GM23248 (cell line): ENCODE measurements at regions not wholly inside any gene's neighbourhood (a gene's known extent, or its start where the extent isn't known, plus 50 kb on each side); places are given as distances from the start of the nearest gene placed in this dataset.

Experiments used
- DNase-seq: peaks from one replicate; pipeline ENCODE4 v3.0.0-alpha.2; 2015
- H2AFZ ChIP-seq: fragments of 200-600 bp; sonication (generic); 2 replicates; pipeline ENCODE4 v1.6.1; 2016; ENCODE audit warnings: antibody characterized with exemption
- H3F3A ChIP-seq: fragments of 200-600 bp; sonication (generic); 2 replicates; pipeline ENCODE4 v1.6.1; 2016; ENCODE audit warnings: mild to moderate bottlenecking, antibody characterized with exemption, mixed run types; ENCODE audit not compliant: insufficient read depth
- H3K27ac ChIP-seq: fragments of 200-600 bp; sonication (generic); 2 replicates; pipeline ENCODE4 v1.5.1; 2016; ENCODE audit warnings: mild to moderate bottlenecking
- H3K27me3 ChIP-seq: fragments of 200-600 bp; sonication (generic); replicated peaks from 2 replicates; pipeline ENCODE4 v1.6.1; 2016; ENCODE audit warnings: mild to moderate bottlenecking; ENCODE audit not compliant: insufficient read depth
- H3K36me3 ChIP-seq: fragments of 200-600 bp; sonication (generic); 2 replicates; pipeline ENCODE4 v1.6.1; 2016; ENCODE audit warnings: low read depth, mild to moderate bottlenecking
- H3K4me1 ChIP-seq: fragments of 200-600 bp; sonication (generic); 2 replicates; pipeline ENCODE4 v1.6.1; 2016; ENCODE audit warnings: mild to moderate bottlenecking; ENCODE audit not compliant: insufficient read depth
- H3K4me2 ChIP-seq: fragments of 200-600 bp; sonication (generic); one replicate; pipeline ENCODE4 v1.6.1; 2016; ENCODE audit warnings: mild to moderate bottlenecking; ENCODE audit not compliant: unreplicated experiment
- H3K4me3 ChIP-seq: fragments of 200-600 bp; sonication (generic); 2 replicates; pipeline ENCODE4 v1.5.1; 2016; ENCODE audit warnings: mild to moderate bottlenecking
- H3K79me2 ChIP-seq: fragments of 200-600 bp; sonication (generic); 2 replicates; pipeline ENCODE4 v1.6.1; 2016; ENCODE audit warnings: mild to moderate bottlenecking; ENCODE audit not compliant: insufficient read depth
- H3K9ac ChIP-seq: fragments of 200-600 bp; sonication (generic); 2 replicates; pipeline ENCODE4 v1.6.1; 2016; ENCODE audit warnings: mild to moderate bottlenecking
- H3K9me2 ChIP-seq: fragments of 200-600 bp; sonication (generic); 2 replicates; pipeline ENCODE4 v1.6.1; 2016; ENCODE audit warnings: mixed run types, mild to moderate bottlenecking, moderate library complexity; ENCODE audit not compliant: insufficient read depth
- H3K9me3 ChIP-seq: fragments of 200-600 bp; sonication (generic); one replicate; pipeline ENCODE4 v1.6.1; 2017; ENCODE audit warnings: low read depth
- H4K20me1 ChIP-seq: fragments of 200-600 bp; sonication (generic); 2 replicates; pipeline ENCODE4 v1.6.0; 2016; ENCODE audit not compliant: insufficient read depth
- EZH2 ChIP-seq: fragments of 200-600 bp; sonication (generic); IDR thresholded peaks from 2 replicates; pipeline ENCODE4 v1.6.1; 2018; ENCODE audit warnings: antibody characterized with exemption, mild to moderate bottlenecking; ENCODE audit not compliant: insufficient read depth, poor library complexity, severe bottlenecking
- EZH2phosphoT487 ChIP-seq: fragments of 200-600 bp; sonication (generic); IDR thresholded peaks from 2 replicates; pipeline ENCODE4 v1.6.1; 2018; ENCODE audit warnings: antibody characterized with exemption, moderate library complexity, mild to moderate bottlenecking, low read depth; ENCODE audit not compliant: insufficient read depth
- WGBS, 2 experiments: methylation state at CpG; one replicate each; pipeline ENCODE4 v1.1.6; 2015 to 2017; ENCODE audit warnings: low lambda C conversion rate in 2 of 2, low coverage in 1 of 2; ENCODE audit errors: missing lambda C conversion rate in 2 of 2; 5-methylcytosine and 5-hydroxymethylcytosine counted together
- in situ Hi-C: fragments of 300-500 bp; cut with MboI; formaldehyde crosslinking; loops from 2 replicates; pipeline ENCODE4 v1.15.0; 2020

GRCh38 chr9:89881431-89881830 is 276.6 kb downstream of the GADD45G start:
- WGBS, 2 experiments: 88% methylated on average over 1 of the region's 1 CpG
- Histone ChIP-seq H3K4me3 (no peak overlapping the region), H3F3A (no peaks in the 10 kb centered on the region), H3K9me2 (no peaks in the 10 kb centered on the region), H3K9me3 (no peaks in the 10 kb centered on the region), H3K36me3 (no peaks in the 10 kb centered on the region), H2AFZ (no peak overlapping the region), H3K27me3 (no peaks in the 10 kb centered on the region), H3K79me2 (no peaks in the 10 kb centered on the region), H3K9ac (no peak overlapping the region), H3K4me1 (no peaks in the 10 kb centered on the region), H3K4me2 (no peak overlapping the region), H4K20me1 (no peaks in the 10 kb centered on the region), H3K27ac (no peak overlapping the region)
- no peak for DNase-seq
- TF ChIP-seq EZH2phosphoT487: no peak
- TF ChIP-seq EZH2: no peak
- in situ Hi-C loops: no loop called here

- in situ Hi-C loops: no loop called here
- Histone ChIP-seq H3K27me3 (no peaks in the 10 kb centered on the region), H3K79me2 (no peaks in the 10 kb centered on the region), H2AFZ (no peak overlapping the region), H3K9ac (no peak overlapping the region), H3K27ac (no peak overlapping the region), H3K4me1 (no peaks in the 10 kb centered on the region), H3F3A (no peaks in the 10 kb centered on the region), H4K20me1 (no peaks in the 10 kb centered on the region), H3K36me3 (no peaks in the 10 kb centered on the region), H3K4me2 (no peak overlapping the region), H3K4me3 (no peak overlapping the region), H3K9me3 (no peaks in the 10 kb centered on the region), H3K9me2 (no peaks in the 10 kb centered on the region)
- no peak for DNase-seq
- TF ChIP-seq EZH2phosphoT487 (no peak), EZH2 (no peak)
- WGBS, 2 experiments: 85% methylated on average over 7 of the region's 7 CpGs
Observed at GRCh38 chr9:89882930-89883361, 278.1 kb downstream of the GADD45G start.

DNA sequence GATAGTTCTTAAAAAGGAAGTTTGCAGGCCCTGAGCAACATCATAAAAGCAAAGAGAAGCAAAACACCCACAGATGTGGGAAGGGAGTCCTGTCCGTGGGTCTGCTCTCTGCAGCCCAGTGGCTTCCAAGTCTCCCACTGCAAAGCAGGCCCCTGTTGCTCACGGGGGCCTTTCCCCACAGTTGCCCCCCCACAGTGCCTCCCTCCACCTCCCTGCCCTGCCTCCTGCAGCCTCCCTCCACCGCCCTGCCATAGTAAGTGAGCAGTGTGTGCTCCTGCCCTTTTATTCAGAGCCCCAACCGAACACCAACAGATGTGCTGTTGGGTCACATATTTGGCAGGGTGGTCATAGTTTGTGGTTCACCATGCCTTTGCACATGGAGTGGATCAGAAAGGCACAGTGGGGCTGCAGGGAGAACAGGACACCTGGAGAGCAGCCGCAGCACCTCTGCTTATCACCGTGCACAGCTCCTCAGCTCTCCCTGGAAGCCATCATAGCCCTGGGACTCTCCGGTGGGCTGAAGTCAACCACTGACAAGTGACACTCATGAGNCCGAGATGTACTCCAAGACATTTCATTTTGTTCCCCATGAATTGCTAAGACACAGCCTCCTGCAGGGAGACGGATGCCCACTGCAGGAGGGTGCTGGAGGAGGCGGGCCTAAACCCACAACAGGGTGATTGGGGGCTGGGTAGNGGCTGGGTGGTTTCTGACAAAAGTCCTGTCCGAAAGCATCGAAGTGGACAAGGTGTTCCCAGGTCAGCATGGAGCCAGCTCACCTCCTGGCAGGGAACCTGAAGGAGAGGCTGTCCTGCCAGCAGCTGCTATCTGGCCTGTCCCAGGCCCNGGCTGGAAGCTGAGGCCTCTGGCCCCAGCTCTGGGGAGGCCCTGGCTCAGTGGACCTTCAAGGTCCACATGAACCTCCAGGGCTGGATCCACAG is 278.9 kb downstream of the GADD45G start:
- H3K9me2 ChIP-seq: no peaks in the 10 kb centered on the region
- no peak for TF ChIP-seq EZH2
- no peak for TF ChIP-seq EZH2phosphoT487
- no peaks in the 10 kb centered on the region for H3K36me3 ChIP-seq
- H2AFZ ChIP-seq: no peak overlapping the region
- no peaks in the 10 kb centered on the region for H3K27me3 ChIP-seq
- no peak overlapping the region for H3K9ac ChIP-seq
- H3K4me3 ChIP-seq: no peak overlapping the region
- 80 to 88% methylated on average over 11 of the region's 12 CpGs for WGBS, 2 experiments
- no peak overlapping the region for H3K27ac ChIP-seq
- H3F3A ChIP-seq: no peaks in the 10 kb centered on the region
- no peaks in the 10 kb centered on the region for H3K9me3 ChIP-seq
- no peak overlapping the region for H3K4me2 ChIP-seq
- no peak for DNase-seq
- H3K4me1 ChIP-seq: no peaks in the 10 kb centered on the region
- no peaks in the 10 kb centered on the region for H3K79me2 ChIP-seq
- in situ Hi-C loops: no loop called here
- no peaks in the 10 kb centered on the region for H4K20me1 ChIP-seq

GRCh38 chr9:89884356-89885083 is 279.7 kb downstream of the GADD45G start:
- in situ Hi-C loops: no loop called here
- no peaks in the 10 kb centered on the region for H3K9me3 ChIP-seq
- no peaks in the 10 kb centered on the region for H3F3A ChIP-seq
- no peaks in the 10 kb centered on the region for H4K20me1 ChIP-seq
- no peak overlapping the region for H3K4me2 ChIP-seq
- TF ChIP-seq EZH2phosphoT487 (no peak), EZH2 (no peak)
- H2AFZ ChIP-seq: no peak overlapping the region
- no peak overlapping the region for H3K4me3 ChIP-seq
- H3K79me2 ChIP-seq: no peaks in the 10 kb centered on the region
- WGBS, 2 experiments: 83% methylated on average over 13 of the region's 13 CpGs
- no peaks in the 10 kb centered on the region for H3K4me1 ChIP-seq
- H3K27me3 ChIP-seq: no peaks in the 10 kb centered on the region
- no peak overlapping the region for H3K27ac ChIP-seq
- no peaks in the 10 kb centered on the region for H3K9me2 ChIP-seq
- H3K9ac ChIP-seq: no peak overlapping the region
- no peaks in the 10 kb centered on the region for H3K36me3 ChIP-seq
- no peak for DNase-seq
